ENCODE measurements at regions not wholly inside any gene's neighbourhood (a gene's known extent, or its start where the extent isn't known, plus 50 kb on each side); places are given as distances from the start of the nearest gene placed in this dataset.

DNA sequence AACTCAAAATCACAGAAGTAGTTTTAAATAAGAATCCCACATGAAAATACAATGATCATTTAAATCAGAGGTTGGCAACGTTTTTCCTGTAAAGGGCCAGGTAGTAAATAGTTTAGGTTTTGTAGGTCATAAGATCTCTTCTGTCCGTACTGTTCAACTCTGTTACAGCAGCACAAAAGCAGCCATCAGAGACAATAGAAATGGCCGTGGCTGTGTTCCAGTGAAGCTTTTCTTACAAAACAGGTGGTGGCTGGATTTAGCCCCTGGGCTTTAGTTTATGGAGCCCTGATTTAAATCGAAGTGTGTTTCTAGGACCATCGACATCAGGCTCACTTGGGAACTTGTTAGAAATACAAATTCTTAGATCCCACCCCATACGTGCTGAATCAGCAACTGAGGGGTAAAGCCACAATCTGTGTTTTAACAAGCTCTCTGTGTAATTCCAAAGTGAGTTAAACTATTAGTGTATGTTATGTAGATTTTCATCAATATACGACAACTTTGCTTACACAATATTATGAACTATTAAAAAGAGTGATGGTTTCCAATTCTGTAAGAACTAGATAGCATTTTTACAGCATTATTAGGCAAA, 54.8 kb upstream of the MIR17HG start:
- Histone ChIP-seq H3K27me3 (ENCODE audit: insufficient read depth) (no peaks in the 10 kb centered on the region), H3K4me2 (no peak overlapping the region), H3K36me3 (ENCODE audit: insufficient read depth) (no peaks in the 10 kb centered on the region), H3F3A (replicated peaks; ENCODE audit: low read depth) (no peaks in the 10 kb centered on the region), H2AFZ (no peak overlapping the region), H3K79me2 (replicated peaks; ENCODE audit: insufficient read depth) (no peaks in the 10 kb centered on the region), H3K9me2 (ENCODE audit: insufficient read depth) (no peaks in the 10 kb centered on the region), H3K4me1 (ENCODE audit: insufficient read depth) (no peaks in the 10 kb centered on the region), H4K20me1 (replicated peaks; ENCODE audit: insufficient read depth) (no peaks in the 10 kb centered on the region), H3K4me3 (no peak overlapping the region), H3K27ac (ENCODE audit: low read depth) (no peak overlapping the region)
- peak; percentile 3 for DNase-seq (ENCODE audit: low spot score)
- Mint-ChIP-seq H3K4me3 (no peak overlapping the region), H3K4me1 (0 out of 3 replicates have a peak, but pooled peaks cover 4% of the 10 kb centered on the region), H3K27me3 (ENCODE audit: insufficient read depth, low read depth, poor library complexity) (peaks cover 2% of the 10 kb centered on the region), H3K9me3 (peaks cover 4% of the 10 kb centered on the region; the same call in 1 of the 3 replicates), H3K36me3 (ENCODE audit: low read depth) (no peaks in the 10 kb centered on the region), H3K27ac (no peak overlapping the region)
- ATAC-seq: no peak
- TF ChIP-seq, protein P1, sequence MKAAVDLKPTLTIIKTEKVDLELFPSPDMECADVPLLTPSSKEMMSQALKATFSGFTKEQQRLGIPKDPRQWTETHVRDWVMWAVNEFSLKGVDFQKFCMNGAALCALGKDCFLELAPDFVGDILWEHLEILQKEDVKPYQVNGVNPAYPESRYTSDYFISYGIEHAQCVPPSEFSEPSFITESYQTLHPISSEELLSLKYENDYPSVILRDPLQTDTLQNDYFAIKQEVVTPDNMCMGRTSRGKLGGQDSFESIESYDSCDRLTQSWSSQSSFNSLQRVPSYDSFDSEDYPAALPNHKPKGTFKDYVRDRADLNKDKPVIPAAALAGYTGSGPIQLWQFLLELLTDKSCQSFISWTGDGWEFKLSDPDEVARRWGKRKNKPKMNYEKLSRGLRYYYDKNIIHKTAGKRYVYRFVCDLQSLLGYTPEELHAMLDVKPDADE (IDR thresholded peaks at IDR 0.05): no peak
- no peak for TF ChIP-seq ZNF114 (CRISPR knock-in tag; IDR thresholded peaks at IDR 0.05)
- TF ChIP-seq REST (IDR thresholded peaks at IDR 0.05; ENCODE audit: unreplicated experiment): no peak
- no peak for TF ChIP-seq EZH2 (IDR thresholded peaks at IDR 0.05; ENCODE audit: low read depth, unreplicated experiment)
- no peak for TF ChIP-seq NANOG (IDR thresholded peaks at IDR 0.05; ENCODE audit: borderline replicate concordance)
- no peak for TF ChIP-seq ZNF462 (CRISPR knock-in tag; IDR thresholded peaks at IDR 0.05)
- no peak for TF ChIP-seq POLR2AphosphoS5 (IDR thresholded peaks at IDR 0.05; ENCODE audit: low read depth)
- no peak for TF ChIP-seq CREB1 (CRISPR knock-in tag; IDR thresholded peaks at IDR 0.05; ENCODE audit: low read depth)
- no peak for TF ChIP-seq STAT1 (IDR thresholded peaks at IDR 0.05; ENCODE audit: unreplicated experiment)
- no peak for TF ChIP-seq JUNB (IDR thresholded peaks at IDR 0.05; ENCODE audit: unreplicated experiment)
- TF ChIP-seq ZNF331 (CRISPR knock-in tag; IDR thresholded peaks at IDR 0.05; ENCODE audit: low read depth): no peak
- TF ChIP-seq CTCF (conservative IDR thresholded peaks at IDR 0.05; ENCODE audit: low read depth in 2 of 2): no peak
- no peak for TF ChIP-seq EZH2phosphoT487 (IDR thresholded peaks at IDR 0.05; ENCODE audit: unreplicated experiment)

All from GM23338 (cell line).